ENCODE measurements at regions not wholly inside any gene's neighbourhood (a gene's known extent, or its start where the extent isn't known, plus 50 kb on each side); places are given as distances from the start of the nearest gene placed in this dataset.

GRCh38 chr3:117600666-117601065, 891.1 kb downstream of the TUSC7 start:
- TF ChIP-seq CTCF (conservative IDR thresholded peaks at IDR 0.05) (no peak), EZH2 (IDR thresholded peaks at IDR 0.05; ENCODE audit: low read depth) (no peak)

Measured in PC-9 (cell line).